Activated naive CD8-positive, alpha-beta T cell treated with anti-CD3 and anti-CD28 coated beads, Interleukin-2, amount 10 ng/mL, durations not matched to agents 7 days and 5 days (primary cell): ENCODE measurements at regions not wholly inside any gene's neighbourhood (a gene's known extent, or its start where the extent isn't known, plus 50 kb on each side); places are given as distances from the start of the nearest gene placed in this dataset.
"Not testable (repeated sequence)": the region's sequence is repeated elsewhere in the genome, so short reads cannot be mapped to it uniquely, and the experiment has no call there.

ENCODE experiments used
- ATAC-seq: fragments of 150-1000 bp; cut with Tn5 transposase; one replicate; pipeline ENCODE4 v1.10.0; 2021; ENCODE audit warnings: low read depth, moderate library complexity
- POLR2A ChIA-PET: fragments of 350-600 bp; sonication (Branson Sonifier 250); formaldehyde crosslinking; loops from one replicate; lab custom pipeline; 2021; ENCODE audit warnings: antibody characterized with exemption; lab: Charles Lee
- DNase-seq: peaks from one replicate; pipeline ENCODE4 v3.0.0; 2021
- H3K27ac Mint-ChIP-seq: one replicate; pipeline ENCODE4 v1.8.0; 2022; ENCODE audit warnings: mild to moderate bottlenecking, mixed read lengths
- H3K27me3 Mint-ChIP-seq: one replicate; pipeline ENCODE4 v1.8.0; 2022; ENCODE audit warnings: mild to moderate bottlenecking, moderate library complexity, mixed read lengths
- H3K36me3 Mint-ChIP-seq: one replicate; pipeline ENCODE4 v1.8.0; 2021; ENCODE audit warnings: mild to moderate bottlenecking, mixed read lengths
- H3K4me1 Mint-ChIP-seq: one replicate; pipeline ENCODE4 v1.8.0; 2021; ENCODE audit warnings: mixed read lengths
- H3K4me3 Mint-ChIP-seq: one replicate; pipeline ENCODE4 v1.8.0; 2022; ENCODE audit warnings: mild to moderate bottlenecking, moderate library complexity, mixed read lengths
- H3K9me3 Mint-ChIP-seq: one replicate; pipeline ENCODE4 v1.8.0; 2021; ENCODE audit warnings: mixed read lengths

DNA sequence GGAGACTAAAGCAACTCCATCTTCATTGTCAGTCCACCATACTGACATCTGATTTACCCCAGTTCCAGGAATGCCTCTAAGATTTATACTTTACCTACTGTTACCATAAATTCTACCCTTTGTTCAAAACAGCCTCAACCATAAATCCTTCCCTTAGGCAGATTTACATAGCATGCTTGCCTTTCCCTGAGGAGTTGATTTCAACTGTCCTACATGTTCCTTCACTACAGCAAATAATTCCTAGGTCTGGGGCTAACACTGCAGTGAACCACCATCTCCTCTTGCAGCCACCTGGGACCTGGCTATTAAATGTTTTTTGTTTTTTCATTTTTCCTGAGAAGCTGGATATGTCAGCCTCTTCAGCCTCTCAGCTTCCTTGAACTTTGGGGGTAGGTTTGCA, 166.9 kb upstream of the PDE4D start:
- ATAC-seq (no peak), DNase-seq (no peak)
- Mint-ChIP-seq H3K4me3 (no peak overlapping the region), H3K27me3 (no peaks in the 10 kb centered on the region), H3K36me3 (no peaks in the 10 kb centered on the region), H3K27ac (no peak overlapping the region), H3K9me3 (no peaks in the 10 kb centered on the region), H3K4me1 (no peaks in the 10 kb centered on the region)
- POLR2A ChIA-PET, result no interaction called here

- Mint-ChIP-seq H3K4me1 (no peaks in the 10 kb centered on the region), H3K9me3 (peaks cover 1% of the 10 kb centered on the region), H3K27ac (no peak overlapping the region), H3K27me3 (no peaks in the 10 kb centered on the region), H3K4me3 (no peak overlapping the region), H3K36me3 (no peaks in the 10 kb centered on the region)
- POLR2A ChIA-PET, result no interaction called here
- no peak for DNase-seq
- ATAC-seq, result no peak
Observed at GRCh38 chr5:60056191-60056590, 162.7 kb upstream of the PDE4D start.

DNA sequence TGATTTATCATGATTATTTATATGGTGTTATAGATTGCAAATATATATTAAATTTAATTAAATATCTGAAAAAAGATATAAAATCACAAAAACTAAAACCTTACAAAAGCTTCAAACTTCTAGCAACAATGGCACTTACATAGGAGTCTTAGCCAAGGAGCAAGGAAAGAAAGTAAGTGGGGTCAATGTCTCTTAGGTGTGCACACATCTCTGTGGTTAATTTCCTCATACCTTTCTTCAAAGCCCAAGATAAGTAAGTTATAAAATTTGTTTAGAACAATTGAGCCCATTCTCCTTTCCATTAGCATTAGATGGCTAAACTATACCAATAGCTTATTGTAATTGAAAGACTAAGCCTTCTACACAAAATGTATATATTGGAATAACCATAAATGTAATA, 161.6 kb upstream of the PDE4D start:
- ATAC-seq, result no peak
- POLR2A ChIA-PET, result no interaction called here
- no peaks in the 10 kb centered on the region for H3K36me3 Mint-ChIP-seq
- H3K4me3 Mint-ChIP-seq, result no peak overlapping the region
- no peak for DNase-seq
- H3K27ac Mint-ChIP-seq, result no peak overlapping the region
- no peaks in the 10 kb centered on the region for H3K4me1 Mint-ChIP-seq
- no peaks in the 10 kb centered on the region for H3K27me3 Mint-ChIP-seq
- H3K9me3 Mint-ChIP-seq, result peaks cover 7% of the 10 kb centered on the region

DNA sequence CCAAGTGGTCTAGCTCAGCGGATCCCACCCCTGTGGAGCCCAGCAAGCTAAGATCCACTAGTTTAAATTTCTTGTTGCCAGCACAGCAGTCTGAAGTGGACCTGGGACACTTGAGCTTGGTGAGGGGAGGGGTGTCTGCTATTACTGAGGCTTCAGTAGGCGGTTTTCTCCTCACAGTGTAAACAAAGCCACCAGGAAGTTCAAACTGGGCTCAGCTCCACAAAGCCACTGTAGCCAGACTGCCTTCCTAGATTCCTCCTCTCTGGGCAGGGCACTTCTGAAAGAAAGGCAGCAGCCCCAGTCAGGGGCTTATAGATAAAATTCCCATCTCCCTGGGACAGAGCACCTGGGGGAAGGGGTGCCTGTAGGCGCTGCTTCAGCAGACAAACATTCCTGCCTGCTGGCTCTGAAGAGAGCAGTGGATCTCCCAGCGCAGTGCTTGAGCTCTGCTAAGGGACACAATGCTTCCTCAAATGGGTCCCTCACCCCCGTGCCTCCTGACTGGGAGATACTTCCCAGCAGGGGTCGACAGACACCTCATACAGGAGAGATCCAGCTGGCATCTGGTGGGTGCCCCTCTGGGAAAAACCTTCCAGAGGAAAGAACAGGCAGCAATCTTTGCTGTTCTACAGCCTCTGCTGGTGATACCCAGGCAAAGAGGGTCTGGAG, 148.6 kb upstream of the PDE4D start:
- H3K4me1 Mint-ChIP-seq, DNase-seq, POLR2A ChIA-PET, H3K27me3 Mint-ChIP-seq, H3K36me3 Mint-ChIP-seq, H3K27ac Mint-ChIP-seq, H3K4me3 Mint-ChIP-seq, H3K9me3 Mint-ChIP-seq, ATAC-seq: not testable (repeated sequence)

DNA sequence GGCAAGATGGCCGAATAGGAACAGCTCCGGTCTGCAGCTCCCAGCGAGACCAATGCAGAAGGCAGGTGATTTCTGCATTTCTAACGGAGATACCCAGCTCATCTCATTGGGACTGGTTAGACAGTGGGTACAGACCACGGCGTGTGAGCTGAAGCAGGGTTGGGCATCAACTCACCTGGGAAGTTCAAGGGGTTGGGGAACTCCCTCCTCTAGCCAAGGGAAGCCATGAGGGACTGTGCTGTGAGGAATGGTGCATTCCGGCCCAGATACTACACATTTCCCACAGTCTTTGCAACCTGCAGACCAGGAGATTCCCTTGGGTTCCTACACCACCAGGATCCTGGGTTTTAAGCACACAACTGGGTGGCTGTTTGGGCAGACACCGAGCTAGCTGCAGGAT, 148.0 kb upstream of the PDE4D start:
- H3K27ac Mint-ChIP-seq, POLR2A ChIA-PET, H3K9me3 Mint-ChIP-seq, H3K4me3 Mint-ChIP-seq, DNase-seq, ATAC-seq, H3K27me3 Mint-ChIP-seq, H3K36me3 Mint-ChIP-seq, H3K4me1 Mint-ChIP-seq: not testable (repeated sequence)

GRCh38 chr5:60036192-60036938, 142.8 kb upstream of the PDE4D start:
- Mint-ChIP-seq H3K9me3 (no peaks in the 10 kb centered on the region), H3K4me1 (no peaks in the 10 kb centered on the region), H3K27me3 (no peaks in the 10 kb centered on the region), H3K36me3 (no peaks in the 10 kb centered on the region), H3K27ac (no peak overlapping the region), H3K4me3 (no peak overlapping the region)
- DNase-seq, result no peak
- ATAC-seq, result no peak
- POLR2A ChIA-PET, result no interaction called here

DNA sequence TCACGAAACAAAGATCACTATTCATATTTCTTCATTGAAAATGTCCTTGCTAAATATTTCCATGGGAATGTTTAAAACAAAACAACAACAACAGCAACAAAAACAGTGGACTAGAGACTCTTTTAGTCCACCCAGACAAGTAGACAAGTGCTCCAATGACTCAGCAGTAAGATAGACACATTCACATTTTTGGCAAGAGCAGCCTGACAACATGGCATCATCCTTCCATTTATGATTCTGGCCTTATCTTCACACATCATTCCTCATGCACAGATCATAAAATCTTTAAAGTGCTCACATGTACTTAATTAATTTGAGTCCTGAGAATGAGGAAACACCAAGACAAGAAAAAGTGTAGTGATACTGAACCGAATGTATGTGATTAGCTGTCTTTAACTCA, 132.6 kb upstream of the PDE4D start:
- H3K9me3 Mint-ChIP-seq, result no peaks in the 10 kb centered on the region

GRCh38 chr5:60024104-60024503, 130.6 kb upstream of the PDE4D start:
- no peak for ATAC-seq
- Mint-ChIP-seq H3K4me3 (no peak overlapping the region), H3K9me3 (no peaks in the 10 kb centered on the region)

More for the DNA sequence above, 132.6 kb upstream of the PDE4D start:
- no peaks in the 10 kb centered on the region for H3K4me1 Mint-ChIP-seq
- DNase-seq (no peak), ATAC-seq (no peak)
- H3K27me3 Mint-ChIP-seq, result no peaks in the 10 kb centered on the region
- POLR2A ChIA-PET, result no interaction called here
- H3K36me3 Mint-ChIP-seq, result no peaks in the 10 kb centered on the region
- H3K4me3 Mint-ChIP-seq, result no peak overlapping the region
- no peak overlapping the region for H3K27ac Mint-ChIP-seq

GRCh38 chr5:60023255-60023654, 129.7 kb upstream of the PDE4D start:
- no peaks in the 10 kb centered on the region for H3K27me3 Mint-ChIP-seq
- DNase-seq, result no peak
- H3K4me1 Mint-ChIP-seq, result no peaks in the 10 kb centered on the region
- no peak overlapping the region for H3K4me3 Mint-ChIP-seq
- ATAC-seq, result no peak
- H3K9me3 Mint-ChIP-seq, result no peaks in the 10 kb centered on the region
- H3K36me3 Mint-ChIP-seq, result no peaks in the 10 kb centered on the region
- no peak overlapping the region for H3K27ac Mint-ChIP-seq
- POLR2A ChIA-PET, result no interaction called here

More at GRCh38 chr5:60024104-60024503, 130.6 kb upstream of the PDE4D start:
- H3K27ac Mint-ChIP-seq, result no peak overlapping the region
- POLR2A ChIA-PET, result no interaction called here
- no peaks in the 10 kb centered on the region for H3K4me1 Mint-ChIP-seq
- no peaks in the 10 kb centered on the region for H3K27me3 Mint-ChIP-seq
- no peaks in the 10 kb centered on the region for H3K36me3 Mint-ChIP-seq
- no peak for DNase-seq

GRCh38 chr5:60020457-60020856, 126.9 kb upstream of the PDE4D start:
- H3K4me1 Mint-ChIP-seq, result no peaks in the 10 kb centered on the region
- no peaks in the 10 kb centered on the region for H3K27me3 Mint-ChIP-seq
- DNase-seq (no peak), ATAC-seq (no peak)
- H3K4me3 Mint-ChIP-seq, result no peak overlapping the region
- H3K9me3 Mint-ChIP-seq, result no peaks in the 10 kb centered on the region
- POLR2A ChIA-PET, result no interaction called here
- H3K27ac Mint-ChIP-seq, result no peak overlapping the region
- H3K36me3 Mint-ChIP-seq, result no peaks in the 10 kb centered on the region

DNA sequence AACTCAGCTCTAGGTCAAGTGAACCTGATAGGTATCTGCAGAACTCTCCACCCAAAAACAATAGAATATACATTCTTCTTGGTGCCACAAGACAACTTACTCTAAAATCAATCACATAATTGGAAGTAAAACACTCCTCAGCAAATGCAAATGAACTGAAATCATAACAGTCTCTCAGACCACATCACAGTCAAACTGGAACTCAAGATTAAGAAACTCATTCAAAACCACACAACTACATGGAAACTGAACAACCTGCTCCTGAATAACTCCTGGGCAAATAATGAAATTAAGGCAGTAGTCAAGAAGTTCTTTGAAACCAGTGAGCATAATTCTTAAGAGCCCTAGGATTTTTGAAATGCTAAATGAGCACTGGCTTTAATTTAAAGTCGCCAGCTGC, 125.4 kb upstream of the PDE4D start:
- H3K36me3 Mint-ChIP-seq, ATAC-seq, DNase-seq, POLR2A ChIA-PET, H3K4me3 Mint-ChIP-seq, H3K27ac Mint-ChIP-seq, H3K9me3 Mint-ChIP-seq, H3K4me1 Mint-ChIP-seq, H3K27me3 Mint-ChIP-seq: not testable (repeated sequence)

GRCh38 chr5:60018091-60018490, 124.6 kb upstream of the PDE4D start:
- Mint-ChIP-seq H3K9me3 (peaks cover 3% of the 10 kb centered on the region), H3K27me3 (no peaks in the 10 kb centered on the region), H3K27ac (no peak overlapping the region), H3K4me1 (no peaks in the 10 kb centered on the region), H3K36me3 (no peaks in the 10 kb centered on the region), H3K4me3 (no peak overlapping the region)
- no peak for ATAC-seq
- no peak for DNase-seq
- POLR2A ChIA-PET, result no interaction called here

- ATAC-seq, result no peak
- POLR2A ChIA-PET, result no interaction called here
- no peaks in the 10 kb centered on the region for H3K4me1 Mint-ChIP-seq
Observed at GRCh38 chr5:60014331-60014730, 120.8 kb upstream of the PDE4D start.

DNA sequence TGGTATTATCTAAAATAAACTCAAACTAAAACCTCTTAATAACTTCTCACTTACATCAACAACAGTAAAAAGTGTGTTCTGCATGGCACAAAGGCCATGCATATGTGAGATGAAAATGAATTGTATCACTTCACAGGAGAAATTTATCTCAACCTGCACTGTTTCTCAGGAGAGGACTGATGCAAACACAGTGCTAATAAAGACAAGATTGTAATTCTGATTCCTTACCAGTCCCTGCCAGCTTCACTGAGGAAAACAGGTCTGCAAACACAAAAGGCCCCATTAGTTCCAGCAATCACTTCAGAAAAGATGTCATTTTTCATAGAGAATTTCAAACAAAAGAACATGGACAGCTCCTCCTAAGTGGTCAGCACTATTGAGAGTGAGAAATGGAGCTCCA, 117.3 kb upstream of the PDE4D start:
- H3K4me1 Mint-ChIP-seq, result no peaks in the 10 kb centered on the region
- no peaks in the 10 kb centered on the region for H3K36me3 Mint-ChIP-seq
- DNase-seq, result no peak
- no peak overlapping the region for H3K4me3 Mint-ChIP-seq
- POLR2A ChIA-PET, result no interaction called here
- no peak overlapping the region for H3K27ac Mint-ChIP-seq
- no peak for ATAC-seq
- H3K27me3 Mint-ChIP-seq, result no peaks in the 10 kb centered on the region
- H3K9me3 Mint-ChIP-seq, result peaks cover 3% of the 10 kb centered on the region

More at GRCh38 chr5:60014331-60014730, 120.8 kb upstream of the PDE4D start:
- no peak overlapping the region for H3K4me3 Mint-ChIP-seq
- peaks cover 3% of the 10 kb centered on the region for H3K9me3 Mint-ChIP-seq
- H3K27me3 Mint-ChIP-seq, result no peaks in the 10 kb centered on the region
- H3K36me3 Mint-ChIP-seq, result no peaks in the 10 kb centered on the region
- no peak overlapping the region for H3K27ac Mint-ChIP-seq
- no peak for DNase-seq
